ENCODE measurements at regions not wholly inside any gene's neighbourhood (a gene's known extent, or its start where the extent isn't known, plus 50 kb on each side); places are given as distances from the start of the nearest gene placed in this dataset.

GRCh38 chr2:88866756-88867155 is 175.3 kb downstream of the RPIA start:
- H3K9me3 ChIP-seq (ENCODE audit: low read depth, low read length), result no peaks in the 10 kb centered on the region
- no peak overlapping the region for H3K4me2 ChIP-seq (ENCODE audit: insufficient read depth, low read length)
- no peak overlapping the region for H3K27ac ChIP-seq (ENCODE audit: low read depth, low read length)
- DNase-seq (ENCODE audit: insufficient read length, low spot score, missing footprints), result no peak
- H2AFZ ChIP-seq (ENCODE audit: low read length), result no peak overlapping the region
- no peak for TF ChIP-seq CTCF (IDR thresholded peaks at IDR 0.05; ENCODE audit: extremely low read depth, low read depth, low read length)
- peaks cover 5% of the 10 kb centered on the region for H3K27me3 ChIP-seq (ENCODE audit: insufficient read depth, low read length)
- no peak overlapping the region for H3K4me3 ChIP-seq (ENCODE audit: insufficient read depth, low read length)
- H3K4me1 ChIP-seq (ENCODE audit: insufficient read depth, low read length), result no peaks in the 10 kb centered on the region
- no peaks in the 10 kb centered on the region for H3K79me2 ChIP-seq (ENCODE audit: insufficient read depth, low read length)
- H4K20me1 ChIP-seq (ENCODE audit: insufficient read depth, low read length), result no peaks in the 10 kb centered on the region
- H3K36me3 ChIP-seq (ENCODE audit: insufficient read depth, low read length), result no peaks in the 10 kb centered on the region

- Histone ChIP-seq H3K36me3 (ENCODE audit: insufficient read depth, low read length) (no peaks in the 10 kb centered on the region), H3K4me1 (ENCODE audit: insufficient read depth, low read length) (no peaks in the 10 kb centered on the region), H3K9me3 (ENCODE audit: low read depth, low read length) (no peaks in the 10 kb centered on the region), H3K4me3 (ENCODE audit: insufficient read depth, low read length) (no peak overlapping the region), H2AFZ (ENCODE audit: low read length) (no peak overlapping the region), H3K27ac (ENCODE audit: low read depth, low read length) (no peak overlapping the region), H3K79me2 (ENCODE audit: insufficient read depth, low read length) (no peaks in the 10 kb centered on the region), H3K27me3 (ENCODE audit: insufficient read depth, low read length) (peaks cover 6% of the 10 kb centered on the region), H4K20me1 (ENCODE audit: insufficient read depth, low read length) (no peaks in the 10 kb centered on the region), H3K4me2 (ENCODE audit: insufficient read depth, low read length) (no peak overlapping the region)
- DNase-seq (ENCODE audit: insufficient read length, low spot score, missing footprints), result no peak
- no peak for TF ChIP-seq CTCF (IDR thresholded peaks at IDR 0.05; ENCODE audit: extremely low read depth, low read depth, low read length)
Measured at GRCh38 chr2:88868861-88869260, 177.4 kb downstream of the RPIA start.

GRCh38 chr2:88870267-88870839 is 178.9 kb downstream of the RPIA start:
- Histone ChIP-seq H3K4me1 (ENCODE audit: insufficient read depth, low read length) (no peaks in the 10 kb centered on the region), H3K27me3 (ENCODE audit: insufficient read depth, low read length) (peaks cover 6% of the 10 kb centered on the region), H3K4me3 (ENCODE audit: insufficient read depth, low read length) (no peak overlapping the region), H3K36me3 (ENCODE audit: insufficient read depth, low read length) (no peaks in the 10 kb centered on the region), H3K4me2 (ENCODE audit: insufficient read depth, low read length) (no peak overlapping the region), H3K79me2 (ENCODE audit: insufficient read depth, low read length) (no peaks in the 10 kb centered on the region), H4K20me1 (ENCODE audit: insufficient read depth, low read length) (no peaks in the 10 kb centered on the region), H3K9me3 (ENCODE audit: low read depth, low read length) (no peaks in the 10 kb centered on the region), H2AFZ (ENCODE audit: low read length) (no peak overlapping the region), H3K27ac (ENCODE audit: low read depth, low read length) (no peak overlapping the region)
- DNase-seq (ENCODE audit: insufficient read length, low spot score, missing footprints), result no peak
- no peak for TF ChIP-seq CTCF (IDR thresholded peaks at IDR 0.05; ENCODE audit: extremely low read depth, low read depth, low read length)

DNA sequence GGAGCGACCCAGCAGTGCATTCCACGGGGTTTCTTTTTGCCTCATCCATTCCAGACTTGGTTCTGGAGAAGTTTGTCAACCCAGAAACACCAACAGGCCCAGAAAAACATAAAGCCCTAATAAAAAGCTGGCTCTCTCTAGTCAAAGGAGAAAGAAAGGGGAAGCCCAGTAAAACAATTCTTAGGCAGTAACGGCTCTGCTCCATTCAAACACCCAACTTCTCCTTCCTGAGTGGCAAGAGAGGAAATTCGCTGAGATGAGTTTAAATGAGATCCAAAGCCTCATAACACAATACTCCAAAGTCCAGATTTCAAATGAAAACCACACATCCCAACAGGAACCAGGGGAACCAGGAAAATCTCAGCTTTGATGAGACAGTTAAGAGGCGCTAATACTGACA is 179.9 kb downstream of the RPIA start:
- Histone ChIP-seq H3K9me3 (ENCODE audit: low read depth, low read length) (no peaks in the 10 kb centered on the region), H3K36me3 (ENCODE audit: insufficient read depth, low read length) (no peaks in the 10 kb centered on the region), H3K79me2 (ENCODE audit: insufficient read depth, low read length) (no peaks in the 10 kb centered on the region), H3K4me2 (ENCODE audit: insufficient read depth, low read length) (no peak overlapping the region), H3K4me1 (ENCODE audit: insufficient read depth, low read length) (no peaks in the 10 kb centered on the region), H3K4me3 (ENCODE audit: insufficient read depth, low read length) (no peak overlapping the region), H4K20me1 (ENCODE audit: insufficient read depth, low read length) (no peaks in the 10 kb centered on the region), H3K27me3 (ENCODE audit: insufficient read depth, low read length) (peaks cover 6% of the 10 kb centered on the region), H2AFZ (ENCODE audit: low read length) (no peak overlapping the region), H3K27ac (ENCODE audit: low read depth, low read length) (no peak overlapping the region)
- no peak for DNase-seq (ENCODE audit: insufficient read length, low spot score, missing footprints)
- TF ChIP-seq CTCF (IDR thresholded peaks at IDR 0.05; ENCODE audit: extremely low read depth, low read depth, low read length), result no peak
